ENCODE measurements at regions not wholly inside any gene's neighbourhood (a gene's known extent, or its start where the extent isn't known, plus 50 kb on each side); places are given as distances from the start of the nearest gene placed in this dataset.

DNA sequence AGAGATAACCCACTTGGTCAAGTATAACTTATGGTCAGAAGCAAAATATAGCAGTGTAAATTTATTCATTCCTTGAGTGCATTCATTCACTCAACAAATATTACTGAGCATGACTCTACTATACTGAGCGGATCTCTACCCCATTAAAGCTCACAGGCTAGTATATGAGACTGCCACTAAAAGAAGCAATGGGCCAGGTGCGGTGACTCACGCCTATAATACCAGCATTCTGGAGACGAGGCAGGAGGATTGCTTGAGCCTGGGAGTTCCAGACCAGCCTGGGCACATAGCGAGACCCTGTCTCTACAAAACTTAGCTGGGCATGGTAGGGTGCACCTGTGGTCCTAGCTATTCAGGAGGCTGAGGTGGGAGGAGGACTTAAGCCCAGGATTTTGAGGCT lies 197.6 kb upstream of the BLID start:
- TF ChIP-seq, protein P1, sequence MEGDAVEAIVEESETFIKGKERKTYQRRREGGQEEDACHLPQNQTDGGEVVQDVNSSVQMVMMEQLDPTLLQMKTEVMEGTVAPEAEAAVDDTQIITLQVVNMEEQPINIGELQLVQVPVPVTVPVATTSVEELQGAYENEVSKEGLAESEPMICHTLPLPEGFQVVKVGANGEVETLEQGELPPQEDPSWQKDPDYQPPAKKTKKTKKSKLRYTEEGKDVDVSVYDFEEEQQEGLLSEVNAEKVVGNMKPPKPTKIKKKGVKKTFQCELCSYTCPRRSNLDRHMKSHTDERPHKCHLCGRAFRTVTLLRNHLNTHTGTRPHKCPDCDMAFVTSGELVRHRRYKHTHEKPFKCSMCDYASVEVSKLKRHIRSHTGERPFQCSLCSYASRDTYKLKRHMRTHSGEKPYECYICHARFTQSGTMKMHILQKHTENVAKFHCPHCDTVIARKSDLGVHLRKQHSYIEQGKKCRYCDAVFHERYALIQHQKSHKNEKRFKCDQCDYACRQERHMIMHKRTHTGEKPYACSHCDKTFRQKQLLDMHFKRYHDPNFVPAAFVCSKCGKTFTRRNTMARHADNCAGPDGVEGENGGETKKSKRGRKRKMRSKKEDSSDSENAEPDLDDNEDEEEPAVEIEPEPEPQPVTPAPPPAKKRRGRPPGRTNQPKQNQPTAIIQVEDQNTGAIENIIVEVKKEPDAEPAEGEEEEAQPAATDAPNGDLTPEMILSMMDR (IDR thresholded peaks at IDR 0.05): no peak
- Histone ChIP-seq H3K4me3 (ENCODE audit: low read depth in 1 of 2, low read length in 1 of 2) (no peak overlapping the region), H3K4me1 (ENCODE audit: control insufficient read depth in 1 of 2, insufficient read depth in 1 of 2, low read depth in 1 of 2, low read length in 1 of 2) (no peaks in the 10 kb centered on the region), H3K9me3 (no peaks in the 10 kb centered on the region), H3K27ac (no peak overlapping the region), H3K27me3 (no peaks in the 10 kb centered on the region), H3K36me3 (no peaks in the 10 kb centered on the region)

DNA sequence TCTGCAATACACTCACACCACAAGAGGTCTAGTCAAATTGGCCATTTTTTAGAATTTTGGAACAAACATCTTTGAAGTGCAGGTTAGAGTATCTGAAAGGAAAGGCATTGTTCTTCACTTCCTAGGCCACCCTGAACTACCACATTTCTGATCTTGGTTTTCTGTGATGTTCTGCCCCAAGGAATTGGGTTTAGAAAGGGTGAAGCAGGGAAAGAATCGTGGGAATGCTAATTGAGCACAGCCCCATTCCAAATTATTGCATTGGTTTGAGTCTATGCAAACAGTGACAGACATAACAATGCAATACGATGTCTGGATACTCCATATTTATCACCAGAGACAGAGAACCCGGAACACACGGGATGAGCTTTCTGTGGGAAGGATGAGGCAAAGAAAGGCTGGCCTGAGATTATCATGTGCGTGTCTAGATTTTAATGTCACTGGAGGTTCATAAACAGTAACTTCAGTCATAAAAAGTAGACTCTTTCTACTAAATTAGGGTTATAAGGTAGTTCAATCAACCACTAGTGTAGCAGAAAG lies 195.3 kb upstream of the BLID start:
- no peaks in the 10 kb centered on the region for H3K4me1 ChIP-seq (ENCODE audit: control insufficient read depth in 1 of 2, insufficient read depth in 1 of 2, low read depth in 1 of 2, low read length in 1 of 2)
- H3K9me3 ChIP-seq: no peaks in the 10 kb centered on the region
- H3K27ac ChIP-seq: no peak overlapping the region
- TF ChIP-seq, protein P1 (IDR thresholded peaks at IDR 0.05): no peak
- no peaks in the 10 kb centered on the region for H3K36me3 ChIP-seq
- H3K27me3 ChIP-seq: no peaks in the 10 kb centered on the region
- H3K4me3 ChIP-seq (ENCODE audit: low read depth in 1 of 2, low read length in 1 of 2): no peak overlapping the region

GRCh38 chr11:122310766-122311165 lies 194.8 kb upstream of the BLID start:
- H3K36me3 ChIP-seq: no peaks in the 10 kb centered on the region
- H3K9me3 ChIP-seq: no peaks in the 10 kb centered on the region
- no peak overlapping the region for H3K4me3 ChIP-seq (ENCODE audit: low read depth in 1 of 2, low read length in 1 of 2)
- H3K27me3 ChIP-seq: no peaks in the 10 kb centered on the region
- TF ChIP-seq, protein P1 (IDR thresholded peaks at IDR 0.05): no peak
- H3K27ac ChIP-seq: no peak overlapping the region
- no peaks in the 10 kb centered on the region for H3K4me1 ChIP-seq (ENCODE audit: control insufficient read depth in 1 of 2, insufficient read depth in 1 of 2, low read depth in 1 of 2, low read length in 1 of 2)

GRCh38 chr11:122309262-122309925 lies 193.4 kb upstream of the BLID start:
- Histone ChIP-seq H3K9me3 (no peaks in the 10 kb centered on the region), H3K4me1 (ENCODE audit: control insufficient read depth in 1 of 2, insufficient read depth in 1 of 2, low read depth in 1 of 2, low read length in 1 of 2) (no peaks in the 10 kb centered on the region), H3K36me3 (no peaks in the 10 kb centered on the region), H3K27ac (no peak overlapping the region), H3K4me3 (ENCODE audit: low read depth in 1 of 2, low read length in 1 of 2) (no peak overlapping the region), H3K27me3 (no peaks in the 10 kb centered on the region)
- TF ChIP-seq, protein P1 (IDR thresholded peaks at IDR 0.05): no peak

DNA sequence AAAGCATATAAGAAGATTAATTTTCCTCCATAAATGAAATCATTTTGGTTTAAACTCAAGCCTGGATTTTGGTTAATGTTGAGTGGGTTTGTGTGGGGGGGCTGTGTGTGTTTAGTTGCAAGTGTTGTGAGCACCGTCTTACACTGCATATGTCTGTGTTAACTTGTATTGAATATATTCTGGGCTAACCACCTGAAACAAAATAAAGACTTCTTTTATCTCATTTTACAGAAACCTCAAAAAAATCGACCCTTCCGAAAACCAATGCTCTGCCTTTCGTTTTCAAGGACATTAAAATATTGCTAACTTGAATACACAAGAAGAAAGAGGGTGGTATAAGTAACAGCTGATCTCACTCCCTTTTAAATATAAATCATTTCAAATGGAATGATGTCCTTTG lies 192.2 kb upstream of the BLID start:
- Histone ChIP-seq H3K27ac (no peak overlapping the region), H3K4me3 (ENCODE audit: low read depth in 1 of 2, low read length in 1 of 2) (no peak overlapping the region), H3K9me3 (no peaks in the 10 kb centered on the region), H3K27me3 (no peaks in the 10 kb centered on the region), H3K36me3 (no peaks in the 10 kb centered on the region), H3K4me1 (ENCODE audit: control insufficient read depth in 1 of 2, insufficient read depth in 1 of 2, low read depth in 1 of 2, low read length in 1 of 2) (no peaks in the 10 kb centered on the region)
- TF ChIP-seq, protein P1 (IDR thresholded peaks at IDR 0.05): no peak

Measured in neutrophil (primary cell).